SK-N-MC (cell line): ENCODE measurements at regions not wholly inside any gene's neighbourhood (a gene's known extent, or its start where the extent isn't known, plus 50 kb on each side); places are given as distances from the start of the nearest gene placed in this dataset.
"Not testable (repeated sequence)": the region's sequence is repeated elsewhere in the genome, so short reads cannot be mapped to it uniquely, and the experiment has no call there.

Experiments used
- EZH2 ChIP-seq: fragments of 200-600 bp; sonication (generic); IDR thresholded peaks from one replicate; pipeline ENCODE4 v1.6.1; 2017; ENCODE audit warnings: antibody characterized with exemption
- FOXP2 ChIP-seq: optimal IDR thresholded peaks from 2 replicates; pipeline ENCODE3; 2011; ENCODE audit warnings: mild to moderate bottlenecking, moderate library complexity; ENCODE audit not compliant: insufficient read depth; ENCODE audit errors: extremely low read length, control extremely low read depth
- POLR2AphosphoS5 ChIP-seq: IDR thresholded peaks from 2 replicates; pipeline ENCODE4 v1.6.1; 2012; ENCODE audit warnings: mild to moderate bottlenecking, low read depth, low read length, borderline replicate concordance

GRCh38 chr1:149338698-149339097 is 136.1 kb upstream of the NBPF19 start:
- not testable (repeated sequence) for TF ChIP-seq EZH2, POLR2AphosphoS5, FOXP2
